ENCODE measurements at regions not wholly inside any gene's neighbourhood (a gene's known extent, or its start where the extent isn't known, plus 50 kb on each side); places are given as distances from the start of the nearest gene placed in this dataset.
"Not testable (repeated sequence)": the region's sequence is repeated elsewhere in the genome, so short reads cannot be mapped to it uniquely, and the experiment has no call there.

- H3K9me3 ChIP-seq (ENCODE audit: insufficient read depth, low read length) = no peaks in the 10 kb centered on the region
- no peak overlapping the region for H3K4me2 ChIP-seq (ENCODE audit: low read length)
- no peaks in the 10 kb centered on the region for H3K36me3 ChIP-seq (replicated peaks; ENCODE audit: low read depth, low read length)
- H3K4me3 ChIP-seq (ENCODE audit: low read length) = no peak overlapping the region
- no peaks in the 10 kb centered on the region for H3K79me2 ChIP-seq (ENCODE audit: low read length)
- no peaks in the 10 kb centered on the region for H3K27me3 ChIP-seq (ENCODE audit: low read depth, low read length)
- no peaks in the 10 kb centered on the region for H4K20me1 ChIP-seq (ENCODE audit: insufficient read depth, low read length)
- TF ChIP-seq EZH2phosphoT487 (IDR thresholded peaks at IDR 0.05; ENCODE audit: low read depth) (no peak), CTCF (IDR thresholded peaks at IDR 0.05; ENCODE audit: low read depth, low read length) (no peak)
- H2AFZ ChIP-seq (ENCODE audit: low read depth, low read length) = no peak overlapping the region
- H3K27ac ChIP-seq (ENCODE audit: low read length) = no peak overlapping the region
- H3K4me1 ChIP-seq (ENCODE audit: low read length) = no peaks in the 10 kb centered on the region
- no peak overlapping the region for H3K9ac ChIP-seq (ENCODE audit: low read length)
Measured at GRCh38 chr9:24210641-24211040, 335.1 kb downstream of the IZUMO3 start.

- Histone ChIP-seq H3K36me3 (replicated peaks; ENCODE audit: low read depth, low read length) (no peaks in the 10 kb centered on the region), H3K9me3 (ENCODE audit: insufficient read depth, low read length) (0 out of 2 replicates have a peak, but pooled peaks cover 4% of the 10 kb centered on the region), H3K27me3 (ENCODE audit: low read depth, low read length) (no peaks in the 10 kb centered on the region), H4K20me1 (ENCODE audit: insufficient read depth, low read length) (no peaks in the 10 kb centered on the region), H3K4me1 (ENCODE audit: low read length) (no peaks in the 10 kb centered on the region), H3K27ac (ENCODE audit: low read length) (no peak overlapping the region), H3K4me2 (ENCODE audit: low read length) (no peak overlapping the region), H2AFZ (ENCODE audit: low read depth, low read length) (no peak overlapping the region), H3K79me2 (ENCODE audit: low read length) (no peaks in the 10 kb centered on the region), H3K4me3 (ENCODE audit: low read length) (no peak overlapping the region), H3K9ac (ENCODE audit: low read length) (no peak overlapping the region)
- TF ChIP-seq CTCF (IDR thresholded peaks at IDR 0.05; ENCODE audit: low read depth, low read length) (no peak), EZH2phosphoT487 (IDR thresholded peaks at IDR 0.05; ENCODE audit: low read depth) (no peak)
Measured at GRCh38 chr9:24189986-24190385, 355.7 kb downstream of the IZUMO3 start.

GRCh38 chr9:24180572-24180971 is 354.5 kb upstream of the ELAVL2 start:
- not testable (repeated sequence) for H3K4me3 ChIP-seq (ENCODE audit: low read length); H3K4me1 ChIP-seq (ENCODE audit: low read length); H3K27me3 ChIP-seq (ENCODE audit: low read depth, low read length); H3K36me3 ChIP-seq (replicated peaks; ENCODE audit: low read depth, low read length); H3K27ac ChIP-seq (ENCODE audit: low read length); H3K4me2 ChIP-seq (ENCODE audit: low read length); H3K9ac ChIP-seq (ENCODE audit: low read length); H3K9me3 ChIP-seq (ENCODE audit: insufficient read depth, low read length); H2AFZ ChIP-seq (ENCODE audit: low read depth, low read length); H4K20me1 ChIP-seq (ENCODE audit: insufficient read depth, low read length); H3K79me2 ChIP-seq (ENCODE audit: low read length)

GRCh38 chr9:24144796-24145195 is 318.8 kb upstream of the ELAVL2 start:
- Histone ChIP-seq H3K79me2 (ENCODE audit: low read length) (no peaks in the 10 kb centered on the region), H3K4me2 (ENCODE audit: low read length) (no peak overlapping the region), H3K36me3 (replicated peaks; ENCODE audit: low read depth, low read length) (no peaks in the 10 kb centered on the region), H3K9me3 (ENCODE audit: insufficient read depth, low read length) (no peaks in the 10 kb centered on the region), H2AFZ (ENCODE audit: low read depth, low read length) (no peak overlapping the region), H3K9ac (ENCODE audit: low read length) (no peak overlapping the region), H3K27me3 (ENCODE audit: low read depth, low read length) (no peaks in the 10 kb centered on the region), H4K20me1 (ENCODE audit: insufficient read depth, low read length) (no peaks in the 10 kb centered on the region), H3K27ac (ENCODE audit: low read length) (no peak overlapping the region), H3K4me3 (ENCODE audit: low read length) (no peak overlapping the region), H3K4me1 (ENCODE audit: low read length) (no peaks in the 10 kb centered on the region)
- TF ChIP-seq EZH2phosphoT487 (IDR thresholded peaks at IDR 0.05; ENCODE audit: low read depth) = no peak
- no peak for TF ChIP-seq CTCF (IDR thresholded peaks at IDR 0.05; ENCODE audit: low read depth, low read length)

GRCh38 chr9:24135072-24135471 is 309.0 kb upstream of the ELAVL2 start:
- H3K79me2 ChIP-seq (ENCODE audit: low read length); H4K20me1 ChIP-seq (ENCODE audit: insufficient read depth, low read length); H3K27me3 ChIP-seq (ENCODE audit: low read depth, low read length); H2AFZ ChIP-seq (ENCODE audit: low read depth, low read length); H3K9ac ChIP-seq (ENCODE audit: low read length); H3K36me3 ChIP-seq (replicated peaks; ENCODE audit: low read depth, low read length); H3K4me2 ChIP-seq (ENCODE audit: low read length); H3K4me3 ChIP-seq (ENCODE audit: low read length); H3K9me3 ChIP-seq (ENCODE audit: insufficient read depth, low read length); H3K4me1 ChIP-seq (ENCODE audit: low read length); H3K27ac ChIP-seq (ENCODE audit: low read length): not testable (repeated sequence)
